ENCODE measurements at regions not wholly inside any gene's neighbourhood (a gene's known extent, or its start where the extent isn't known, plus 50 kb on each side); places are given as distances from the start of the nearest gene placed in this dataset.
A peak's percentile ranks its signal among the peaks of the same experiment; 100 is the strongest.
"Not testable (repeated sequence)": the region's sequence is repeated elsewhere in the genome, so short reads cannot be mapped to it uniquely, and the experiment has no call there.

GRCh38 chr5:142222225-142222865, 102.5 kb downstream of the SPRY4 start:
- no peak for DNase-seq

GRCh38 chr5:142221091-142221860, 103.5 kb downstream of the SPRY4 start:
- DNase-seq, result no peak

GRCh38 chr5:142219146-142219545, 105.7 kb downstream of the SPRY4 start:
- no peak for DNase-seq

GRCh38 chr5:142216931-142217330, 107.9 kb downstream of the SPRY4 start:
- no peak for DNase-seq

GRCh38 chr5:142215915-142216681, 107.5 kb downstream of the NDFIP1 start:
- DNase-seq, result peak in 1 of 56 donors; percentile 6

- no peak for DNase-seq
These were observed 104.5 kb downstream of the NDFIP1 start for GRCh38 chr5:142213077-142213476.

- DNase-seq, result no peak
These were observed 103.3 kb downstream of the NDFIP1 start for GRCh38 chr5:142211918-142212317.

GRCh38 chr5:142210864-142211412, 102.4 kb downstream of the NDFIP1 start:
- no peak for DNase-seq

- DNase-seq, result no peak
These were observed 101.4 kb downstream of the NDFIP1 start for GRCh38 chr5:142210011-142210410.

- no peak for DNase-seq
These were observed 100.3 kb downstream of the NDFIP1 start for GRCh38 chr5:142208777-142209312.

GRCh38 chr5:142208244-142208643, 99.7 kb downstream of the NDFIP1 start:
- DNase-seq, result not testable (repeated sequence)

- no peak for DNase-seq
These were observed 98.2 kb downstream of the NDFIP1 start for GRCh38 chr5:142206801-142207200.

GRCh38 chr5:142204219-142204618, 95.6 kb downstream of the NDFIP1 start:
- DNase-seq, result no peak
